GM23248 (cell line): ENCODE measurements at regions not wholly inside any gene's neighbourhood (a gene's known extent, or its start where the extent isn't known, plus 50 kb on each side); places are given as distances from the start of the nearest gene placed in this dataset.
"Not testable (repeated sequence)": the region's sequence is repeated elsewhere in the genome, so short reads cannot be mapped to it uniquely, and the experiment has no call there.

Experiments
- DNase-seq: peaks from one replicate; pipeline ENCODE4 v3.0.0-alpha.2; 2015
- H2AFZ ChIP-seq: fragments of 200-600 bp; sonication (generic); 2 replicates; pipeline ENCODE4 v1.6.1; 2016; ENCODE audit warnings: antibody characterized with exemption
- H3F3A ChIP-seq: fragments of 200-600 bp; sonication (generic); 2 replicates; pipeline ENCODE4 v1.6.1; 2016; ENCODE audit warnings: mild to moderate bottlenecking, antibody characterized with exemption, mixed run types; ENCODE audit not compliant: insufficient read depth
- H3K27ac ChIP-seq: fragments of 200-600 bp; sonication (generic); 2 replicates; pipeline ENCODE4 v1.5.1; 2016; ENCODE audit warnings: mild to moderate bottlenecking
- H3K27me3 ChIP-seq: fragments of 200-600 bp; sonication (generic); replicated peaks from 2 replicates; pipeline ENCODE4 v1.6.1; 2016; ENCODE audit warnings: mild to moderate bottlenecking; ENCODE audit not compliant: insufficient read depth
- H3K36me3 ChIP-seq: fragments of 200-600 bp; sonication (generic); 2 replicates; pipeline ENCODE4 v1.6.1; 2016; ENCODE audit warnings: low read depth, mild to moderate bottlenecking
- H3K4me1 ChIP-seq: fragments of 200-600 bp; sonication (generic); 2 replicates; pipeline ENCODE4 v1.6.1; 2016; ENCODE audit warnings: mild to moderate bottlenecking; ENCODE audit not compliant: insufficient read depth
- H3K4me2 ChIP-seq: fragments of 200-600 bp; sonication (generic); one replicate; pipeline ENCODE4 v1.6.1; 2016; ENCODE audit warnings: mild to moderate bottlenecking; ENCODE audit not compliant: unreplicated experiment
- H3K4me3 ChIP-seq: fragments of 200-600 bp; sonication (generic); 2 replicates; pipeline ENCODE4 v1.5.1; 2016; ENCODE audit warnings: mild to moderate bottlenecking
- H3K79me2 ChIP-seq: fragments of 200-600 bp; sonication (generic); 2 replicates; pipeline ENCODE4 v1.6.1; 2016; ENCODE audit warnings: mild to moderate bottlenecking; ENCODE audit not compliant: insufficient read depth
- H3K9ac ChIP-seq: fragments of 200-600 bp; sonication (generic); 2 replicates; pipeline ENCODE4 v1.6.1; 2016; ENCODE audit warnings: mild to moderate bottlenecking
- H3K9me2 ChIP-seq: fragments of 200-600 bp; sonication (generic); 2 replicates; pipeline ENCODE4 v1.6.1; 2016; ENCODE audit warnings: mixed run types, mild to moderate bottlenecking, moderate library complexity; ENCODE audit not compliant: insufficient read depth
- H3K9me3 ChIP-seq: fragments of 200-600 bp; sonication (generic); one replicate; pipeline ENCODE4 v1.6.1; 2017; ENCODE audit warnings: low read depth
- H4K20me1 ChIP-seq: fragments of 200-600 bp; sonication (generic); 2 replicates; pipeline ENCODE4 v1.6.0; 2016; ENCODE audit not compliant: insufficient read depth
- EZH2 ChIP-seq: fragments of 200-600 bp; sonication (generic); IDR thresholded peaks from 2 replicates; pipeline ENCODE4 v1.6.1; 2018; ENCODE audit warnings: antibody characterized with exemption, mild to moderate bottlenecking; ENCODE audit not compliant: insufficient read depth, poor library complexity, severe bottlenecking
- EZH2phosphoT487 ChIP-seq: fragments of 200-600 bp; sonication (generic); IDR thresholded peaks from 2 replicates; pipeline ENCODE4 v1.6.1; 2018; ENCODE audit warnings: antibody characterized with exemption, moderate library complexity, mild to moderate bottlenecking, low read depth; ENCODE audit not compliant: insufficient read depth
- WGBS, 2 experiments: methylation state at CpG; one replicate each; pipeline ENCODE4 v1.1.6; 2015 to 2017; ENCODE audit warnings: low lambda C conversion rate in 2 of 2, low coverage in 1 of 2; ENCODE audit errors: missing lambda C conversion rate in 2 of 2; 5-methylcytosine and 5-hydroxymethylcytosine counted together
- in situ Hi-C: fragments of 300-500 bp; cut with MboI; formaldehyde crosslinking; loops from 2 replicates; pipeline ENCODE4 v1.15.0; 2020

GRCh38 chr4:107449611-107450369, 270.2 kb downstream of the PAPSS1 start:
- no peak for DNase-seq
- Histone ChIP-seq H3K9ac (no peak overlapping the region), H3K9me2 (no peaks in the 10 kb centered on the region), H3K27me3 (no peaks in the 10 kb centered on the region), H3K4me1 (no peaks in the 10 kb centered on the region), H3K9me3 (no peaks in the 10 kb centered on the region), H3K27ac (no peak overlapping the region), H4K20me1 (no peaks in the 10 kb centered on the region), H3K36me3 (no peaks in the 10 kb centered on the region), H3F3A (no peaks in the 10 kb centered on the region), H3K4me2 (no peak overlapping the region), H2AFZ (no peak overlapping the region), H3K4me3 (no peak overlapping the region), H3K79me2 (no peaks in the 10 kb centered on the region)
- in situ Hi-C loops = no loop called here
- 62 to 72% methylated on average over 4 of the region's 4 CpGs for WGBS, 2 experiments
- TF ChIP-seq EZH2phosphoT487 = no peak
- no peak for TF ChIP-seq EZH2

DNA sequence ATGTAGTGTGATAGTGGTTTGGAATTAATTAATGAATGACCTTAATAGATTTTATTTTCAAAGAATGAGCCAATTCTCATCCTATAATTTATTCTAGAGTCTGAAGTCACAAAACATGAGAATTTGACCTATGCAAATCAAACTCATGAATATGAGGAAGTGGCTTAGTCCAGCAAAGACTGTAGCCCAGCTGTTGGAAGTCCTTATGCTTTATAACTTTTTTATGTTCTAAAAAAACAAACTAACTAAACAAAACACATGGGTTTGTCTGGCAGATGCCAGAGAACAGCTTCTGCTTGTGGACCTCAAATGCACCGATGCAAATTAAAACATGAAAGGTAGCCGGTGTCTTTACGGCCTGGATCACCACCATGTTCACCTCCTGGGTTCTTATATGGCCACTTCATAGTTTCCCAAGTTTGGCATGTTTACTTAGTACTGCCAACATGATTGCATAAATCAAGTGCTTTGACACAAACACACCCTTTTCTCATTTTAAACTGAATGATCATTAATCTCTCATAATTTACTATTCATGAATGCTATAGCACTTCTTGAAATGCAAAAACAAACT, 277.4 kb downstream of the PAPSS1 start:
- no peaks in the 10 kb centered on the region for H3K9me2 ChIP-seq
- no peak overlapping the region for H3K9ac ChIP-seq
- H4K20me1 ChIP-seq = no peaks in the 10 kb centered on the region
- H3K36me3 ChIP-seq = no peaks in the 10 kb centered on the region
- WGBS, 2 experiments = 19 to 22% methylated on average over 3 of the region's 3 CpGs
- no peak for DNase-seq
- no peak for TF ChIP-seq EZH2
- TF ChIP-seq EZH2phosphoT487 = no peak
- H3F3A ChIP-seq = no peaks in the 10 kb centered on the region
- H3K4me2 ChIP-seq = no peak overlapping the region
- no peak overlapping the region for H3K27ac ChIP-seq
- H3K4me3 ChIP-seq = no peak overlapping the region
- H3K79me2 ChIP-seq = no peaks in the 10 kb centered on the region
- in situ Hi-C loops = no loop called here
- no peaks in the 10 kb centered on the region for H3K9me3 ChIP-seq
- no peak overlapping the region for H2AFZ ChIP-seq
- H3K4me1 ChIP-seq = no peaks in the 10 kb centered on the region
- H3K27me3 ChIP-seq = no peaks in the 10 kb centered on the region

DNA sequence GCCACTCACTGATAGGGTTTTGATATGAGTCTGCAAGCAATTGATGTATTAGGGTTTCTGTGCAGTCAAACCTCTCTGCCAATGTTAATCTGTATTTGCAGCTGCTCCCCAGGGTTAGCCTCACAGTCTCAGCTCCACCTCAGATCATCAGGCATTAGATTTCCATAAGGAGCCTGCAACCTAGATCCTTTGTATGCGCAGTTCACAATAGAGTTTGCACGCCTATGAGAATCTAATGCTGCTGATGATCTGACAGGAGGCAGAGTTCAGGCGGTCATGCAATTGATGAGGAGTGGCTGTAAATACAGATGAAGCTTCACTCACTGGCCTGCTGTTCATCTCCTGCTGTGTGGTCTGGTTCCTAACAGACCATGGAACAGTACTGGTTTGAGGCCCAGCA, 280.6 kb downstream of the PAPSS1 start:
- Histone ChIP-seq H3K27ac (no peak overlapping the region), H3K27me3 (no peaks in the 10 kb centered on the region), H3K4me3 (no peak overlapping the region), H3K9me2 (no peaks in the 10 kb centered on the region), H2AFZ (no peak overlapping the region), H4K20me1 (no peaks in the 10 kb centered on the region), H3K4me1 (no peaks in the 10 kb centered on the region), H3K9me3 (no peaks in the 10 kb centered on the region), H3K79me2 (no peaks in the 10 kb centered on the region), H3F3A (no peaks in the 10 kb centered on the region), H3K9ac (no peak overlapping the region), H3K36me3 (no peaks in the 10 kb centered on the region), H3K4me2 (no peak overlapping the region)
- in situ Hi-C loops = no loop called here
- DNase-seq = no peak
- no peak for TF ChIP-seq EZH2
- TF ChIP-seq EZH2phosphoT487 = no peak
- 69 to 85% methylated on average over 3 of the region's 3 CpGs for WGBS, 2 experiments

DNA sequence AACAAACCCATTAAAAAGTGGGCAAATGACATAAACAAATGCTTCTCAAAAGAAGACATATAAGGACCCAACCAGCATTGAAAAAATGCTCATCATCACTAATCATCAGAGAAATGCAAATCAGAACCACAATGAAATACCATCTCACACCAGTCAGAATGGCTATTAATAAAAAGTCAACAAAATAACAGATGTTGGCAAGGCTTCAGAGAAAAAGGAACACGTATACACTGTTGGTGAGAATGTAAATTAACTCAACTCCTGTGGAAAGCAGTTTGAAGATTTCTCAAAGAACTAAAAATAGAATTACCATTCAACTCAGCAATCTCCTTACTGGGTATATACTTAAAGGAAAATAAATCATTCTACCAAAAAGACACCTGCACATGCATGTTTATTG, 283.6 kb downstream of the PAPSS1 start:
- H2AFZ ChIP-seq, H4K20me1 ChIP-seq, H3K79me2 ChIP-seq, H3K4me3 ChIP-seq, H3K36me3 ChIP-seq, H3K4me2 ChIP-seq, H3K4me1 ChIP-seq, H3K27me3 ChIP-seq, H3K9ac ChIP-seq, H3K9me2 ChIP-seq, H3K9me3 ChIP-seq, H3K27ac ChIP-seq, in situ Hi-C loops, H3F3A ChIP-seq, DNase-seq: not testable (repeated sequence)
- 60 to 70% methylated on average over 1 of the region's 1 CpG for WGBS, 2 experiments

GRCh38 chr4:107432451-107432850, 287.6 kb downstream of the PAPSS1 start:
- Histone ChIP-seq H3K4me3 (no peak overlapping the region), H3K79me2 (no peaks in the 10 kb centered on the region), H3K36me3 (no peaks in the 10 kb centered on the region), H3K9ac (no peak overlapping the region), H3K4me1 (no peaks in the 10 kb centered on the region), H4K20me1 (no peaks in the 10 kb centered on the region), H3F3A (no peaks in the 10 kb centered on the region), H3K4me2 (no peak overlapping the region), H3K27me3 (no peaks in the 10 kb centered on the region), H3K27ac (no peak overlapping the region), H2AFZ (no peak overlapping the region), H3K9me3 (no peaks in the 10 kb centered on the region), H3K9me2 (peaks cover 3% of the 10 kb centered on the region; the same call in 1 of the 2 replicates)
- in situ Hi-C loops = no loop called here
- peak; percentile 4 for DNase-seq
- TF ChIP-seq EZH2phosphoT487 (no peak), EZH2 (no peak)
